GM12874 (cell line): ENCODE measurements at regions not wholly inside any gene's neighbourhood (a gene's known extent, or its start where the extent isn't known, plus 50 kb on each side); places are given as distances from the start of the nearest gene placed in this dataset.

Experiments
- TF ChIP-seq, protein P1 (sequence below): IDR thresholded peaks from 2 replicates; pipeline ENCODE4 v1.5.1; 2011; ENCODE audit warnings: low read depth, mild to moderate bottlenecking, control low read depth, low read length, moderate library complexity; ENCODE audit not compliant: insufficient read depth

DNA sequence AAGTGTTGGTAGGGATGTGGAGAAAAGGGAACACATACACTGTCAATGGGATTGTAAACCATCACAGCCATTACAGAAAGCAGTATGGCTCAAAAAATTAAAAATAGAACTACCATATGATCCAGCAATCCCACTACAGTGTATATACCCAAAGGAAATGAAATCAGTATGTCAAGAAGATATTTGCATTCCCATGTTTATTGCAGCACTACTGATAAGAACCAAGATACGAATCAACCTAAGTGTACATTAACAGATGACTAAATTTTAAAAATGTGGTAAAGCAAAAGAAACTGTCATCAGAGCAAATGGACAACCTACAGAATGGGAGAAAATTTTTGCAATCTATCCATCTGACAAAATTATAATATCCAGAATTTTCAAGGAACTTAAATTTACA, 290.4 kb downstream of the IPMK start:
- TF ChIP-seq, protein P1, sequence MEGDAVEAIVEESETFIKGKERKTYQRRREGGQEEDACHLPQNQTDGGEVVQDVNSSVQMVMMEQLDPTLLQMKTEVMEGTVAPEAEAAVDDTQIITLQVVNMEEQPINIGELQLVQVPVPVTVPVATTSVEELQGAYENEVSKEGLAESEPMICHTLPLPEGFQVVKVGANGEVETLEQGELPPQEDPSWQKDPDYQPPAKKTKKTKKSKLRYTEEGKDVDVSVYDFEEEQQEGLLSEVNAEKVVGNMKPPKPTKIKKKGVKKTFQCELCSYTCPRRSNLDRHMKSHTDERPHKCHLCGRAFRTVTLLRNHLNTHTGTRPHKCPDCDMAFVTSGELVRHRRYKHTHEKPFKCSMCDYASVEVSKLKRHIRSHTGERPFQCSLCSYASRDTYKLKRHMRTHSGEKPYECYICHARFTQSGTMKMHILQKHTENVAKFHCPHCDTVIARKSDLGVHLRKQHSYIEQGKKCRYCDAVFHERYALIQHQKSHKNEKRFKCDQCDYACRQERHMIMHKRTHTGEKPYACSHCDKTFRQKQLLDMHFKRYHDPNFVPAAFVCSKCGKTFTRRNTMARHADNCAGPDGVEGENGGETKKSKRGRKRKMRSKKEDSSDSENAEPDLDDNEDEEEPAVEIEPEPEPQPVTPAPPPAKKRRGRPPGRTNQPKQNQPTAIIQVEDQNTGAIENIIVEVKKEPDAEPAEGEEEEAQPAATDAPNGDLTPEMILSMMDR = no peak

DNA sequence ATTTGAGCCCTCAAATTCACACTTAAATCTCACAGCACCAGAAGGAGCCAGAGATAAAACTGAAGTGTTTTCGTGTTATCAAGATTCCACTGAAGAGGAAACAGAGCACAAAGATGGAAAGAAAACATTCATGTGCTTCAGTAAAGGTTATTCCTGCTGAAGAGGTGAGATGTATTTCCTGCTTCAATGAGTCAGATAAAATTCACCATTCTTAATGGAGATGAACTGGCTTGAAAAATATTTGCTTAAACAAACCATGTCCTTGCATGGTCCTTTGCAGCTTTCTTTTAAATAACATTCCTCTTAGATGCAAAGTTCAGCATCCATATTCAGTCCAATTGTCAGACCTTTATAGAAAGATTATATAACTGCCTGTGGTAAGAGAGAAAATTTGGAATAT, 294.2 kb downstream of the IPMK start:
- TF ChIP-seq, protein P1 = no peak

DNA sequence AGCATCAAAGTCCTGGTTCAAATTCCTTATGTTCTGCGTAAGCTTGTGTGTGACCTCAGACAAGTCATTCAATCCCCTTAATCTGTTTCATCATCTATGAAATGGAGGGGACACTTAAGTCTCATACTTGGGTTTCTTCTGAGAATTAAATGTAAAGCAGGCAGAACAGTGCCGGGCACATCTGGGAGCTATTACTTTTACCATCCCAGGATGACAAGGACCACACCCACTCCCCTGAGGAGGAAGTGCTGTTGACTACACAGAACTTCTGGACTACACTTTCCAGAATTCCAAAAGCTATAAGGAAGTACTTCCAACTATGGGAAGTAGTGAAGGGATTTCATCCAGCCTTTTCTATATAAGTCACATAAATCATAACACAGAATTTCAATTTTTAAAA, 294.9 kb downstream of the IPMK start:
- TF ChIP-seq, protein P1 = no peak

DNA sequence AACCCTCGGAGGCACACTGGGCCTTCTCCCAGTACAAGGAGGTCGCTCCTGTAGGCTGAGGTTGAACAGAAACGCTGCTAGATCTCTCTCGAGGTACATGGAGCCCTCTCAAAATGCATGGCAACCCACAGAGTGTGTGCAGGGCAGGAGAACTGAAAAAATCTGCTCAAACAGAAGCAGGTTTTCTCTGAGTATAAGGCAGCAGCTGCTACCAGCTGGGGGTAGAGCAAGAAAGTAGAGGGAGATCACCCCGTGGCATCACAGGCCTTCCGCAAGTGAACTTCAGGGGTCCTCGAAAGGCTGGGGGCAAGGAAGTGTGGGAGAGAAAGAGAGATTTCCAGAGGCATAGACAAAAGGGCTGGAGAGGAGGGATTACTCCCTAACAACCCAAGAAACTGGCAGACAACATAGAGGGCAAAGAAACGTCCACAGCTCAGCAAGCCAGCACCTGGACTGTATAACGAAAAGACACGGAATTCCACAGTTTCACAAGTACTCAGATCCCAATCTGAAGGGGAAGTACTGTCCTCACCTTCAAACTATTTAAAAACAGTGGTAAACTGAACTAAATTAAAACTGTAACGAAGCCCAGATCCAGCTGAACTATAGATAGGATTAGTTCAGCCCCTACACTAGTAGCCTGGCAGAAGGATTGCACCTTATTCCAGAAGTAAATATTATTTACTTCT, 299.2 kb downstream of the IPMK start:
- TF ChIP-seq, protein P1 = no peak

DNA sequence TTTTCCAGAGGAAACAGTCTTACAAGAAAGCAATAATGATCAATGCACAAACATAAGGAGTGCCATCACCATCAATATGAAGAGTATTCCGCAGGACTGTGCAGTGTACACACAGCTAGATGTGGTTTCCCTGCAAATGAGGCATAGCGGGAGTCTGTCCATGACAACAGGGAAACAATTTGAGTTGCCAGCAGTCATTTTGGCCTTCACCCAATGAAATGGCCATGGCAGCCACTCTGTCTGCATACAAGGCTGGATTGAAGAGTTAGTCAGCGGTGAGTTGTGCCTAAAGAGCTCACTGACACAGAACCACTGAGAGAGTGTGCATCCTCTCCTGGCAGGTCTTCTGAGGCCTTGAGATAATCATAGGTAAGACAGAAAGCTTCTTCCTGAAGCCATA, 303.3 kb downstream of the IPMK start:
- TF ChIP-seq, protein P1 = no peak

DNA sequence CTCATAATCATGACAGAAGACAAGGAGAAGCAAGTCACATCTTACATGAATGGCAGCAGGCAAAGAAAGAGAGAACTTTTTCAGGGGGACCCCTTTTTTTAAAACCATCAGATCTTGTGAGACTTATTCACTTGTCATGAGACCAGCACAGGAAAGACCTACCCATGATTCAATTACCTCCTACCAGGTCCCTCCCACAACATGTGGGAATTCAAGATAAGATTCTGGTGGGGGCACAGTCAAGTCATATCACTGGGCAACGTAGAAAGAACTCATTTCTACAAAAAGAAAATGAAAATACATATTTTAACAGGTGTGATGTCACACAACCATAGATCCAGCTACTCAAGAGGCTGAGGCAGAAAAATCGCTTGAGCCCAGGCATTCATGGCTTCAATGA, 304.1 kb downstream of the IPMK start:
- TF ChIP-seq, protein P1 = no peak

DNA sequence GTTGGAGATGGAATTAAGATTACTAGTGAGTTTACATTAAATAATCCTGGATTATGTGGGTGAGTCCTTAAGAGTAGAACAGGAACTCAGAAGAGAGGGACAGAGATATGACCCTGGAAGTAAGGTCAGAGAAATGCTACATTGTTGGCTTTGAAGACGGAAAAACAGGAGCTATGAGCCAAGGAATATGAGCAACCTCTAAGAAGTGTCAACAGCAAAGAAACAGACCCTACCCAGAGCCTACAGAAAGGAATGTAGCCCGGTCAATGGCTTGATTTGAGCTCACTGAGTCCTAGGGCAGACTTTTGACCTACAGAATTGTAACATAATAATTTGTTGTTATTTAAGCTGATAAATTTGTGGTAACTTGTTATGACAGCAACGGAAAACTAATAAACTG, 304.9 kb downstream of the IPMK start:
- TF ChIP-seq, protein P1 = no peak
